ENCODE measurements at regions not wholly inside any gene's neighbourhood (a gene's known extent, or its start where the extent isn't known, plus 50 kb on each side); places are given as distances from the start of the nearest gene placed in this dataset.

DNA sequence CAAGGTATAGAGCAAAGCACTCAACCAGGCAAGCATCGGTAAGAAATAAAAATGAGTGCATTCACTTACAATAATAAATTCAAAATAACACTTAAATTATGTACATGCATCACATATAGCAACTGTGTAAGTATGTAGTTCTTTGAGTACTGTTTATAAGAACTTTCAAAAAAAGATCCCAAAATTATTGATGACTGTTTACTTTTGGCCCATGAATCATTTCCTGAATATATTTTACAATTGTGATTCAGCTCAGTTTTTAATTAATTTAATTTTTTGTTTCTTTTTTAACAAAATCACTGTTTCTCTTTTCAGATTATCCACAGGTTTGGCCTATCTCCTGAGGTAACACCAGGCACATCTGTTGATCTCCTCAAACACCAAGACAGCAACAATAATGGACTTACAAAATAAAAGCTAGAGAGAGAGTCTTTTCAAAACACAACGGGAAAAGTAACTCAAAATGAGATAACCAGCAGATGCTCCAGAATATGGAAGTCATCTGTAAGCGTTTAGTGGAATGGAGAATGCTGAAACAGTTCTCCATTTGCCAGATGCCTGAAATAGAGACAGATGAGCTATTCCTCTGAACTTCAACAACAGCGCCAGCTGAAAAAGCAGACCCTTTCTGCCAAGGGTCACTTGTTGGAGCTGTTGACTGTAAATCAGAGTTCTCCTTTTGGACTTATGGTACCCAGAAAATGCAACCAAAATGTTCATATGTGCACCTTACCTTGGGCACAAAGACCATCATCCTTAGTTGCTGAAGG, 348.6 kb upstream of the RGMB start:
- TF ChIP-seq, protein P1, sequence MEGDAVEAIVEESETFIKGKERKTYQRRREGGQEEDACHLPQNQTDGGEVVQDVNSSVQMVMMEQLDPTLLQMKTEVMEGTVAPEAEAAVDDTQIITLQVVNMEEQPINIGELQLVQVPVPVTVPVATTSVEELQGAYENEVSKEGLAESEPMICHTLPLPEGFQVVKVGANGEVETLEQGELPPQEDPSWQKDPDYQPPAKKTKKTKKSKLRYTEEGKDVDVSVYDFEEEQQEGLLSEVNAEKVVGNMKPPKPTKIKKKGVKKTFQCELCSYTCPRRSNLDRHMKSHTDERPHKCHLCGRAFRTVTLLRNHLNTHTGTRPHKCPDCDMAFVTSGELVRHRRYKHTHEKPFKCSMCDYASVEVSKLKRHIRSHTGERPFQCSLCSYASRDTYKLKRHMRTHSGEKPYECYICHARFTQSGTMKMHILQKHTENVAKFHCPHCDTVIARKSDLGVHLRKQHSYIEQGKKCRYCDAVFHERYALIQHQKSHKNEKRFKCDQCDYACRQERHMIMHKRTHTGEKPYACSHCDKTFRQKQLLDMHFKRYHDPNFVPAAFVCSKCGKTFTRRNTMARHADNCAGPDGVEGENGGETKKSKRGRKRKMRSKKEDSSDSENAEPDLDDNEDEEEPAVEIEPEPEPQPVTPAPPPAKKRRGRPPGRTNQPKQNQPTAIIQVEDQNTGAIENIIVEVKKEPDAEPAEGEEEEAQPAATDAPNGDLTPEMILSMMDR (IDR thresholded peaks at IDR 0.05), result no peak
- Histone ChIP-seq H3K9me3 (no peaks in the 10 kb centered on the region), H3K4me1 (ENCODE audit: low read depth) (peaks cover 5% of the 10 kb centered on the region), H3K36me3 (ENCODE audit: low read depth) (no peaks in the 10 kb centered on the region), H3K4me3 (no peak overlapping the region)
- DNase-seq (no peak), ATAC-seq (no peak)
- intact Hi-C loops (cut with DNase I, micrococcal nuclease), result no loop called here

DNA sequence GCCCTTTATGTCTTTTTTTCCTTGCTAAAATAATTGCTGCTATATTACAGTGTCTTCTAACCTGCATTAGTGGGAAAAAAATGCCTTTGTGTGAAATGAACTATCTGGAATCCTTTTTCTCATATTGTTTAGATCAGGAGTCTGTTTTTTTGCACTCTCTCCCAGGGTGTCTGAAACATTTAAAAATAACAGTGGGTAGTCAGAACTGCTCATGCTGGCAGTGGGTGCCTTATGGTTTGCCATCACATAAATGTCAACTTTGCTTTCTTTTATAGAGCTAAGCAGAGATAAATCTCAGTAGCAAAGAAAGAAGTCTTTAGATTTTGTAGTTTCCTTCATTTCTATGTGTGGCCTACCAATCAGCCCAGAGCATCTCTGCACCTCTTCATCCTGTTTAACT, 347.8 kb upstream of the RGMB start:
- TF ChIP-seq, protein P1 (IDR thresholded peaks at IDR 0.05), result no peak
- intact Hi-C loops (cut with DNase I, micrococcal nuclease), result no loop called here

DNA sequence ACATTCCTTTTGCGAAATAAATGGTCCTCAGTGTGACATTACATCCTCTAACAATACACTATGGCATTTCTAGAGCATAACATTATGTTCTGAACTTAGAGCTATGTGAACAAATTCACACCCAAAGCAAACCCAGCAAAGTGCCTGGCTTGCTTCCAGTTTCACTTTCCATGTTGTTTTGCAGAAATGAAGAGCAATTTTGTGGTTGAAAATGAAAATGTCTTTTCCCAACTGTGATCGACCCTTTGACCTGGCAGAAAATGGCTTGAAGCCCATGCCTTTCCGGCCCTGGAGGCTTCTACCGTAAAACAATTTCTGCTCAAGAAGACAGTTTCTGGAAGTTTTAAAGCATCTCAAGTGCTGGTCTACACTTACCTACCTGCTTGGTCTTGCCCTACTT, 344.7 kb upstream of the RGMB start:
- peaks cover 5% of the 10 kb centered on the region for H3K4me1 ChIP-seq (ENCODE audit: low read depth)
- TF ChIP-seq, protein P1 (IDR thresholded peaks at IDR 0.05), result no peak
- intact Hi-C loops (cut with DNase I, micrococcal nuclease), result no loop called here
- no peak overlapping the region for H3K4me3 ChIP-seq
- no peaks in the 10 kb centered on the region for H3K36me3 ChIP-seq (ENCODE audit: low read depth)
- peak; percentile 81 for ATAC-seq
- DNase-seq, result peak in 1 of 3 donors; percentile 73
- no peaks in the 10 kb centered on the region for H3K9me3 ChIP-seq

More for the DNA sequence above, 347.8 kb upstream of the RGMB start:
- Histone ChIP-seq H3K36me3 (ENCODE audit: low read depth) (no peaks in the 10 kb centered on the region), H3K4me3 (no peak overlapping the region), H3K9me3 (no peaks in the 10 kb centered on the region), H3K4me1 (ENCODE audit: low read depth) (peaks cover 5% of the 10 kb centered on the region)
- DNase-seq (no peak), ATAC-seq (no peak)

DNA sequence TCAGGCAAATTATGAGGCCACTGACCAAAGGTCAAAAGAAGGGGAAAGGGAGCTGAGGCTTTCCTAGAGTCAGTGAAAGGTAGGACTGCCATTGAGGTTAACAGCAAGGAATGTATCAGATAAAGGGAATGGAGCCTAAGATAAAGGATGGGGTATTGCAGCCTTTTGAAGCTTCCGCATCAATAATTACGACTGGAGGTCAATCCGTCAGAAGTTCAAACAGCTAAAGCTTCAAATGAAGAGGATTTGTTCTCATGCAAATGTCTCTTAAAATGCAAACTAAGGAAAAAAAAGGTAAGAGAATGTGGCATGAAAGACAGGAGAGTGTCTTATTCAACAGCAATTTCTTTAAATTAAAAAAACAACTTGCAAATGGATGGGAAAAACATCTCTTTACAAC, 341.1 kb upstream of the RGMB start:
- TF ChIP-seq, protein P1 (IDR thresholded peaks at IDR 0.05), result no peak
- no peak for ATAC-seq
- intact Hi-C loops (cut with DNase I, micrococcal nuclease), result no loop called here
- Histone ChIP-seq H3K4me3 (no peak overlapping the region), H3K36me3 (ENCODE audit: low read depth) (no peaks in the 10 kb centered on the region), H3K9me3 (peaks cover 17% of the 10 kb centered on the region), H3K4me1 (ENCODE audit: low read depth) (peaks cover 5% of the 10 kb centered on the region)
- DNase-seq, result no peak

DNA sequence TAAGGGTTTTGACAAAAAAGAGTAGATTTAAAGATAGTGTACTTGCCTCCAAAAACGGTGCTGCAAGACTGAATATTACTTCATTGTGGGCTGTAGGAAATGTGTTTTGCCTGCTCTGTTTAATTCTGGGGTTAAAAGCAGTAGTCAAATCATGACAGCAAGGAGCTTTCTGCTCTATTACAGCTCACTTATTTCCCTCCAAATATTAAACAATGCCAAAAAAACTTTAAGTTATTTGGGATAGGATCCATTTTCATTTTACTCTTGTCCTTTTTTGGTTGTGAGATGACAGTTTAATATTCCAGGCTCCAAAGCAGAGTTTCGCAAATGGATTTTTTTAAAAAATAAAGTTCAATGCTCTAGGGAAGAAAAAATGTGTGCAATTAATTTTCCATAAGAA, 340.4 kb upstream of the RGMB start:
- TF ChIP-seq, protein P1 (IDR thresholded peaks at IDR 0.05), result no peak
- Histone ChIP-seq H3K36me3 (ENCODE audit: low read depth) (no peaks in the 10 kb centered on the region), H3K9me3 (peaks cover 17% of the 10 kb centered on the region), H3K4me1 (ENCODE audit: low read depth) (peaks cover 5% of the 10 kb centered on the region), H3K4me3 (no peak overlapping the region)
- DNase-seq, result no peak
- intact Hi-C loops (cut with DNase I, micrococcal nuclease), result no loop called here
- ATAC-seq, result no peak
